Spleen (tissue), 7 donors: ENCODE measurements at regions not wholly inside any gene's neighbourhood (a gene's known extent, or its start where the extent isn't known, plus 50 kb on each side); places are given as distances from the start of the nearest gene placed in this dataset.

ENCODE experiments used
- CTCF ChIP-seq, 11 experiments: fragments of 200-600 bp in 7 of 11; fragments of 450-650 bp in 4 of 11; sonication (generic) in 4 of 11; IDR thresholded peaks in 8 of 11; conservative IDR thresholded peaks in 3 of 11; 1 replicate in 7 of 11; 2 replicates in 4 of 11; pipeline versions ENCODE4 v1.4.0 to v1.8.0; 2016 to 2021; ENCODE audit warnings: antibody characterized with exemption in 11 of 11, inconsistent platforms in 4 of 11, mild to moderate bottlenecking in 1 of 11
- POLR2A ChIP-seq, 3 donors: fragments of 450-650 bp; IDR thresholded peaks; one replicate each; pipeline ENCODE4 v1.5.1; 2017; ENCODE audit warnings: antibody characterized with exemption in 3 of 3, mild to moderate bottlenecking in 1 of 3
- POLR2AphosphoS5 ChIP-seq, 3 donors: sonication (generic); formaldehyde crosslinking; IDR thresholded peaks; one replicate each; pipeline ENCODE4 v1.5.1; 2017; ENCODE audit warnings: antibody characterized with exemption in 3 of 3
- donor health status: DM: no; HTN: no; CAD: no; lungs with moderate emphysema.
- donor health status: DM: no; HTN: no; CAD: no.
- donor health status: DM: no; HTN: no; CAD: no.

GRCh38 chr15:66633938-66634250, 68.1 kb upstream of the LCTL start:
- no peak for TF ChIP-seq CTCF (IDR thresholded peaks at IDR 0.05 in 8 of 11, conservative IDR thresholded peaks at IDR 0.05 in 3 of 11)
- TF ChIP-seq POLR2AphosphoS5 (IDR thresholded peaks at IDR 0.05), result no peak
- no peak for TF ChIP-seq POLR2A (IDR thresholded peaks at IDR 0.05)
